Upper lobe of left lung (tissue), 6 donors: ENCODE measurements at regions not wholly inside any gene's neighbourhood (a gene's known extent, or its start where the extent isn't known, plus 50 kb on each side); places are given as distances from the start of the nearest gene placed in this dataset.

Experiments used
- ATAC-seq, 2 donors: fragments of 200-7000 bp; cut with Tn5 transposase; one replicate each; pipeline ENCODE4 v1.9.1; 2022; ENCODE audit warnings: mild to moderate bottlenecking in 2 of 2, moderate library complexity in 2 of 2; ENCODE audit not compliant: low FRiP score in 2 of 2
- DNase-seq, 2 donors: peaks; one replicate each; pipeline ENCODE4 v3.0.0-alpha.2; 2019 to 2020
- H3K27ac ChIP-seq, 4 donors: fragments of 200-600 bp; sonication (generic); one replicate each; pipeline ENCODE4 v1.5.1; 2016 to 2019
- H3K27me3 ChIP-seq, 4 donors: fragments of 200-600 bp; sonication (generic); one replicate each; pipeline ENCODE4 v1.5.1; 2017 to 2019
- H3K36me3 ChIP-seq, 4 donors: fragments of 200-600 bp; sonication (generic); one replicate each; pipeline ENCODE4 v1.5.1; 2016 to 2019
- H3K4me1 ChIP-seq, 4 donors: fragments of 200-600 bp; sonication (generic); one replicate each; pipeline ENCODE4 v1.5.1; 2018 to 2019
- H3K4me3 ChIP-seq, 4 donors: fragments of 200-600 bp; sonication (generic); one replicate each; pipeline ENCODE4 v1.5.1; 2017 to 2019; ENCODE audit warnings: mild to moderate bottlenecking in 2 of 4, moderate library complexity in 1 of 4
- H3K9me3 ChIP-seq, 4 donors: fragments of 200-600 bp; sonication (generic); one replicate each; pipeline ENCODE4 v1.5.1; 2018 to 2019
- CTCF ChIP-seq, 6 experiments: fragments of 450-650 bp in 4 of 6; fragments of 200-600 bp in 2 of 6; sonication (generic) in 2 of 6; IDR thresholded peaks; one replicate each; pipeline ENCODE4 v1.5.1; 2016 to 2019; ENCODE audit warnings: antibody characterized with exemption in 6 of 6
- EP300 ChIP-seq, 4 donors: sonication (generic); formaldehyde crosslinking; IDR thresholded peaks; one replicate each; pipeline ENCODE4 v1.5.1; 2017; ENCODE audit warnings: antibody characterized with exemption in 4 of 4, control low read depth in 2 of 4
- POLR2A ChIP-seq, 4 donors: fragments of 450-650 bp; IDR thresholded peaks; one replicate each; pipeline ENCODE4 v1.5.1; 2016 to 2017; ENCODE audit warnings: antibody characterized with exemption in 4 of 4, mild to moderate bottlenecking in 2 of 4
- POLR2AphosphoS5 ChIP-seq, 2 donors: sonication (generic); formaldehyde crosslinking; IDR thresholded peaks; one replicate each; pipeline ENCODE4 v1.5.1; 2017; ENCODE audit warnings: antibody characterized with exemption in 2 of 2
- WGBS, 2 donors: methylation state at CpG; one replicate each; pipeline ENCODE4 v1.1.5; 2017 to 2018; 5-methylcytosine and 5-hydroxymethylcytosine counted together
- donor health status: DM: no; HTN: no; CAD: no; lungs with moderate emphysema.
- donor health status: DM: no; HTN: yes; CAD: no; lungs with severe emphysema.

DNA sequence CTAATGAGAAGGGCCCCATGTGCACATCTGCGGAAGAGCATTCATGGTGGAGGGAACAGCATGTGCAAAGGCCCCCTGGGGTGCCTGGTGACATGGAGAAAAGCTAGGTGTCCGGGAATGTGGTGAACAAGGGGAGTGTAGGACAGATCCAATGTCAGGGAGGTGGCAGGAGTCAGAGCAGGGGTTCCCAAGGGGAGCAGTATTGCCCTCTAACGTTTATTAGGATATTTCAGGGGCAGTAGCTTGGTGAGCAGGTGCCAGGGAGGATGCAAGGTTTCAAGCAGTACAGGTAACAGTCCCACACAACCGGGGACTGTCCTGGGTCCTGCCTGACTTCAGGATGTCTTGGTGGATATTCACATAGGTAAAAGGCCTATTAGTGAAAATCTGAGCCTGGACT, 209.6 kb downstream of the EMX2 start:
- no peak for ATAC-seq
- Histone ChIP-seq H3K27me3 (no peaks in the 10 kb centered on the region), H3K4me1 (no peaks in the 10 kb centered on the region), H3K27ac (no peak overlapping the region), H3K36me3 (no peaks in the 10 kb centered on the region), H3K9me3 (no peaks in the 10 kb centered on the region), H3K4me3 (no peak overlapping the region)
- no peak for DNase-seq
- TF ChIP-seq EP300 (IDR thresholded peaks at IDR 0.05) (no peak), CTCF (IDR thresholded peaks at IDR 0.05) (no peak), POLR2AphosphoS5 (IDR thresholded peaks at IDR 0.05) (no peak), POLR2A (IDR thresholded peaks at IDR 0.05) (no peak)
- 64 to 71% methylated on average over 4 of the region's 4 CpGs for WGBS, 2 donors

DNA sequence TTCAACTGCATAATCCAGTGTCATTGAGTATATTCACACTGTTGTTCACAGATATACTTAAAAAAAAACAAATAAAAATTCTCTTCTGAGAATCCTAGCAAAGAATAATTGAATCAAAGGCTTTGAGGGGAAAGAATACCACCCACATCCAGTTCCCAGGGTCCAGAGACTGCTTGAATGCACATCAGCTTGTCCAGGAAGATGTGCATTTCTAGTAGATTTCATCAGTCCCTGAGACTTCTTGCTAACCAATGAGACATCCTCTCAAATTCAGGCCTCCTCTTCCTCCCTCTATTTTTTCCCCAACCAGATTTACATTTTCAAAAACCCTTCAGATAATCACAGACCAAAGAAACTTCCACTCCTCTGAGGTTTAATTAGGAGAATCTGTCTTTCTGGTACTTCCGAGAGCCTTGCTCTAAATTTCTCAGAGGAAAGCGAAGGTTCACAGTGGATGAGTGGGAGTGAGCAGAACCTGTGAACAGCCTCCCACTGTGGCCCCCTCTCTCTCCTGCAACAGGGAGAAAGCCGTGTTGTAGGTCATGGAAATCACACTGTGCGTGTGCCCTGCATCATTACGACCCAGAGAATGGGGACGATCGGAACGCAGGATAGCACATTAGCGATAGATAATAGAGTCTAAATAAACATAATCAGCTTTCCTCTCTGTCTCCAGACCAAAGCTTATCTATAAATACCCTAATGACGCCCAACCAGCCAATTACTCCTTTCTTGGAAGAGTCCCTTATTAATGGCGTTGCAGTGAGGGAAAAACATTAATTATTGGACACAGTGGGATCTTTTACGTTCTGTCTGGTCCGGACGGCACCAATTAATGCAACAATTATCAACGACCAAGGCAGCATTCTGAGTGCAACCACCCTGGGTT, 212.5 kb downstream of the EMX2 start:
- TF ChIP-seq POLR2AphosphoS5 (IDR thresholded peaks at IDR 0.05) (no peak), EP300 (IDR thresholded peaks at IDR 0.05) (no peak), POLR2A (IDR thresholded peaks at IDR 0.05) (no peak), CTCF (IDR thresholded peaks at IDR 0.05) (no peak)
- Histone ChIP-seq H3K4me1 (no peaks in the 10 kb centered on the region), H3K27ac (no peak overlapping the region), H3K36me3 (no peaks in the 10 kb centered on the region), H3K9me3 (no peaks in the 10 kb centered on the region), H3K4me3 (no peak overlapping the region), H3K27me3 (no peaks in the 10 kb centered on the region)
- 76 to 87% methylated on average over 15 of the region's 15 CpGs for WGBS, 2 donors
- DNase-seq (no peak), ATAC-seq (no peak)

DNA sequence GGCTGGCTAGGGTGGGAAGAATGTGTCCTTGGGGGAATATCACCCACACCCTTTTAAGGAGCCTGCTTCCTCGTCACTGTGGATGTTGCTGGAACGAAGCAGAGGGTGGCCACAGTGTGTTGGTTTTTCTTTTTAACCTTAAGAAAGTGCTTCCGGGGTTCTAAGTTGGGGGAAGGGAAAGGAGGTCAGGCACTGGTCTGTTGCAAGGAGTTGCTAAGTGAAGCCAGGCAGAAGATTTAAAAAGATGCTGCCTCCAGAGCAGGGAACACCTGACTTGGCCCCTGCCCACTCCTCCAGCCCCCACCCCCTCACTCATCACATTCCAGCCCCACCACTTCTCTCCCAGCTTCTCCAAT, 213.1 kb downstream of the EMX2 start:
- no peaks in the 10 kb centered on the region for H3K4me1 ChIP-seq
- no peaks in the 10 kb centered on the region for H3K9me3 ChIP-seq
- ATAC-seq (no peak), DNase-seq (no peak)
- WGBS, 2 donors = 36 to 45% methylated on average over 2 to 3 of the region's 3 CpGs
- H3K27ac ChIP-seq = no peak overlapping the region
- H3K27me3 ChIP-seq = no peaks in the 10 kb centered on the region
- H3K4me3 ChIP-seq = no peak overlapping the region
- H3K36me3 ChIP-seq = no peaks in the 10 kb centered on the region
- TF ChIP-seq POLR2A (IDR thresholded peaks at IDR 0.05) (no peak), EP300 (IDR thresholded peaks at IDR 0.05) (no peak), POLR2AphosphoS5 (IDR thresholded peaks at IDR 0.05) (no peak), CTCF (IDR thresholded peaks at IDR 0.05) (no peak)

GRCh38 chr10:117757086-117757720, 214.7 kb downstream of the EMX2 start:
- 63 to 65% methylated on average over 9 of the region's 9 CpGs for WGBS, 2 donors
- no peak overlapping the region for H3K4me3 ChIP-seq
- no peak overlapping the region for H3K27ac ChIP-seq
- H3K9me3 ChIP-seq = no peaks in the 10 kb centered on the region
- ATAC-seq = no peak
- H3K36me3 ChIP-seq = no peaks in the 10 kb centered on the region
- TF ChIP-seq POLR2A (IDR thresholded peaks at IDR 0.05) (no peak), EP300 (IDR thresholded peaks at IDR 0.05) (no peak), POLR2AphosphoS5 (IDR thresholded peaks at IDR 0.05) (no peak)
- no peaks in the 10 kb centered on the region for H3K4me1 ChIP-seq
- H3K27me3 ChIP-seq = no peaks in the 10 kb centered on the region
- no peak for DNase-seq

DNA sequence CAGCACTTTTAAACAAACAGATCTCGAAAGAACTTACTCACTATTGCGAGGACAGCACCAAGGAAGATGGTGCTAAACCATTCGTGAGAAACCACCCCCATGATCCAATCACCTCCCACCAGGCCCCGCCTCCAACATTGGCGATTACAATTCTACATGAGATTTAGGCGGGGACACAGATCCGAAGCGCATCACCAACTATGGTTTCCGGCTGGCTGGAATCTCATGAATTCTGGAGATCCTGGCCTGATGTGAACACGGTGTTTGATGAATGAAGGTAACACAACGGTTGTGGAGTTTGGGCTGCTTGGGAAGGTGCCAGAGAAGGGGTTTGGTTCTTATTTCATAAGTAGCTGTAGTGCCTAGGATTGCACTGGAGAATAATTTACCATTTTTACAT, 216.7 kb downstream of the EMX2 start:
- no peak for TF ChIP-seq EP300 (IDR thresholded peaks at IDR 0.05)
- no peak for TF ChIP-seq POLR2A (IDR thresholded peaks at IDR 0.05)
- no peak for TF ChIP-seq CTCF (IDR thresholded peaks at IDR 0.05)
- no peaks in the 10 kb centered on the region for H3K36me3 ChIP-seq
- no peak for DNase-seq
- no peaks in the 10 kb centered on the region for H3K27me3 ChIP-seq
- H3K9me3 ChIP-seq = no peaks in the 10 kb centered on the region
- no peak overlapping the region for H3K4me3 ChIP-seq
- 88 to 91% methylated on average over 11 of the region's 11 CpGs for WGBS, 2 donors
- ATAC-seq = no peak
- H3K4me1 ChIP-seq = no peaks in the 10 kb centered on the region
- H3K27ac ChIP-seq = no peak overlapping the region
